Peyer's patch (tissue), 4 donors: ENCODE measurements at regions not wholly inside any gene's neighbourhood (a gene's known extent, or its start where the extent isn't known, plus 50 kb on each side); places are given as distances from the start of the nearest gene placed in this dataset.

Source experiments
- DNase-seq, 3 donors: peaks; one replicate each; pipeline ENCODE4 v3.0.0-alpha.2; 2017 to 2019
- H3K27ac ChIP-seq, 4 donors: fragments of 200-600 bp; sonication (generic); one replicate each; pipeline ENCODE4 v1.5.1; 2016 to 2019
- H3K27me3 ChIP-seq, 2 donors: fragments of 200-600 bp; sonication (generic); one replicate each; pipeline ENCODE4 v1.5.1; 2019
- H3K36me3 ChIP-seq, 3 donors: fragments of 200-600 bp; sonication (generic); one replicate each; pipeline ENCODE4 v1.5.1; 2016 to 2019
- H3K4me1 ChIP-seq, 4 donors: fragments of 200-600 bp; sonication (generic); one replicate each; pipeline ENCODE4 v1.5.1; 2016 to 2019
- H3K4me3 ChIP-seq, 4 donors: fragments of 200-600 bp; sonication (generic); 1 replicate in 3 of 4; 2 replicates in 1 of 4; pipeline ENCODE4 v1.5.1; 2016 to 2019; ENCODE audit warnings: mild to moderate bottlenecking in 1 of 4
- H3K9me3 ChIP-seq, 4 donors: fragments of 200-600 bp; sonication (generic); one replicate each; pipeline ENCODE4 v1.5.1; 2016 to 2019; ENCODE audit warnings: mild to moderate bottlenecking in 1 of 4
- CTCF ChIP-seq, 6 experiments: fragments of 450-650 bp in 4 of 6; fragments of 200-600 bp in 2 of 6; sonication (generic) in 1 of 6; IDR thresholded peaks; one replicate each; pipeline ENCODE4 v1.5.1; 2017 to 2019; ENCODE audit warnings: antibody characterized with exemption in 6 of 6, mild to moderate bottlenecking in 3 of 6, moderate library complexity in 1 of 6
- POLR2A ChIP-seq, 2 donors: fragments of 450-650 bp; IDR thresholded peaks; one replicate each; pipeline ENCODE4 v1.5.1; 2017; ENCODE audit warnings: antibody characterized with exemption in 2 of 2, mild to moderate bottlenecking in 2 of 2, moderate library complexity in 2 of 2

- no peak for DNase-seq
- Histone ChIP-seq H3K4me1 (no peaks in the 10 kb centered on the region), H3K9me3 (no peaks in the 10 kb centered on the region), H3K27me3 (no peaks in the 10 kb centered on the region), H3K4me3 (no peak overlapping the region), H3K27ac (no peak overlapping the region), H3K36me3 (no peaks in the 10 kb centered on the region)
- TF ChIP-seq POLR2A (IDR thresholded peaks at IDR 0.05) (no peak), CTCF (IDR thresholded peaks at IDR 0.05) (no peak)
These were observed 366.7 kb upstream of the MAP3K7 start for GRCh38 chr6:90953405-90954161.

GRCh38 chr6:90952176-90952575, 365.3 kb upstream of the MAP3K7 start:
- Histone ChIP-seq H3K9me3 (no peaks in the 10 kb centered on the region), H3K4me1 (no peaks in the 10 kb centered on the region), H3K27ac (no peak overlapping the region), H3K27me3 (no peaks in the 10 kb centered on the region), H3K4me3 (no peak overlapping the region), H3K36me3 (no peaks in the 10 kb centered on the region)
- TF ChIP-seq POLR2A (IDR thresholded peaks at IDR 0.05) (no peak), CTCF (IDR thresholded peaks at IDR 0.05) (no peak)
- no peak for DNase-seq

- H3K27me3 ChIP-seq: no peaks in the 10 kb centered on the region
- H3K36me3 ChIP-seq: no peaks in the 10 kb centered on the region
- DNase-seq: peak in 1 of 3 donors; percentile 40
- no peaks in the 10 kb centered on the region for H3K4me1 ChIP-seq
- TF ChIP-seq POLR2A (IDR thresholded peaks at IDR 0.05) (no peak), CTCF (IDR thresholded peaks at IDR 0.05) (no peak)
- H3K27ac ChIP-seq: no peak overlapping the region
- H3K4me3 ChIP-seq: no peak overlapping the region
- H3K9me3 ChIP-seq: no peaks in the 10 kb centered on the region
These were observed 361.7 kb upstream of the MAP3K7 start for GRCh38 chr6:90948540-90948939.

- no peak for DNase-seq
- no peak overlapping the region for H3K4me3 ChIP-seq
- H3K27ac ChIP-seq: no peak overlapping the region
- H3K27me3 ChIP-seq: no peaks in the 10 kb centered on the region
- TF ChIP-seq CTCF (IDR thresholded peaks at IDR 0.05) (no peak), POLR2A (IDR thresholded peaks at IDR 0.05) (no peak)
- H3K36me3 ChIP-seq: no peaks in the 10 kb centered on the region
- no peaks in the 10 kb centered on the region for H3K9me3 ChIP-seq
- H3K4me1 ChIP-seq: no peaks in the 10 kb centered on the region
These were observed 360.6 kb upstream of the MAP3K7 start for GRCh38 chr6:90947184-90948064.

- H3K9me3 ChIP-seq: no peaks in the 10 kb centered on the region
- H3K27me3 ChIP-seq: no peaks in the 10 kb centered on the region
- no peak for DNase-seq
- no peaks in the 10 kb centered on the region for H3K36me3 ChIP-seq
- TF ChIP-seq POLR2A (IDR thresholded peaks at IDR 0.05) (no peak), CTCF (IDR thresholded peaks at IDR 0.05) (no peak)
- H3K4me3 ChIP-seq: no peak overlapping the region
- H3K27ac ChIP-seq: no peak overlapping the region
- H3K4me1 ChIP-seq: no peaks in the 10 kb centered on the region
These were observed 355.0 kb upstream of the MAP3K7 start for GRCh38 chr6:90941885-90942284.
